Neural progenitor cell (in vitro differentiated cells): ENCODE measurements at regions not wholly inside any gene's neighbourhood (a gene's known extent, or its start where the extent isn't known, plus 50 kb on each side); places are given as distances from the start of the nearest gene placed in this dataset.

Source experiments
- DNase-seq: peaks from one replicate; pipeline ENCODE4 v3.0.0-alpha.2; 2016; ENCODE audit warnings: low spot score
- H2AFZ ChIP-seq: fragments of 200-600 bp; sonication (generic); replicated peaks from 2 replicates; pipeline ENCODE4 v1.6.1; 2016; ENCODE audit warnings: antibody characterized with exemption
- H3F3A ChIP-seq: fragments of 200-600 bp; sonication (generic); 2 replicates; pipeline ENCODE4 v1.6.1; 2016; ENCODE audit warnings: antibody characterized with exemption, low read depth
- H3K27ac ChIP-seq: fragments of 200-600 bp; sonication (generic); 2 replicates; pipeline ENCODE4 v1.5.1; 2016; ENCODE audit warnings: mild to moderate bottlenecking
- H3K27me3 ChIP-seq: fragments of 200-600 bp; sonication (generic); 2 replicates; pipeline ENCODE4 v1.6.1; 2016; ENCODE audit warnings: mild to moderate bottlenecking, moderate library complexity
- H3K36me3 ChIP-seq: fragments of 200-600 bp; sonication (generic); 2 replicates; pipeline ENCODE4 v1.5.1; 2016
- H3K4me1 ChIP-seq: fragments of 200-600 bp; sonication (generic); 2 replicates; pipeline ENCODE4 v1.6.1; 2016; ENCODE audit warnings: mixed run types
- H3K4me2 ChIP-seq: fragments of 200-600 bp; sonication (generic); 2 replicates; pipeline ENCODE4 v1.6.1; 2016
- H3K4me3 ChIP-seq: fragments of 200-600 bp; sonication (generic); 2 replicates; pipeline ENCODE4 v1.5.1; 2016
- H3K79me2 ChIP-seq: fragments of 200-600 bp; sonication (generic); 2 replicates; pipeline ENCODE4 v1.6.1; 2016; ENCODE audit warnings: low read depth
- H3K9ac ChIP-seq: fragments of 200-600 bp; sonication (generic); 2 replicates; pipeline ENCODE4 v1.6.1; 2016
- H3K9me3 ChIP-seq: fragments of 200-600 bp; sonication (generic); 2 replicates; pipeline ENCODE4 v1.5.1; 2016; ENCODE audit warnings: low read depth
- H4K20me1 ChIP-seq: fragments of 200-600 bp; sonication (generic); 2 replicates; pipeline ENCODE4 v1.6.1; 2016; ENCODE audit warnings: low read depth
- H3K27ac Mint-ChIP-seq: 3 replicates; pipeline ENCODE4 v1.8.0; 2021; ENCODE audit warnings: mixed read lengths
- H3K27me3 Mint-ChIP-seq: 2 replicates; pipeline ENCODE4 v1.8.0; 2022; ENCODE audit warnings: low read depth, mild to moderate bottlenecking, inconsistent platforms, moderate library complexity, mixed read lengths; ENCODE audit not compliant: insufficient read depth
- H3K36me3 Mint-ChIP-seq: 3 replicates; pipeline ENCODE4 v1.8.0; 2021; ENCODE audit warnings: mixed read lengths
- H3K4me1 Mint-ChIP-seq: 3 replicates; pipeline ENCODE4 v1.8.0; 2021; ENCODE audit warnings: mixed read lengths
- H3K4me3 Mint-ChIP-seq: 3 replicates; pipeline ENCODE4 v1.8.0; 2021; ENCODE audit warnings: mild to moderate bottlenecking, moderate library complexity, mixed read lengths
- H3K9me3 Mint-ChIP-seq: 3 replicates; pipeline ENCODE4 v1.8.0; 2020; ENCODE audit warnings: mixed read lengths
- CTCF ChIP-seq: fragments of 200-600 bp; sonication (generic); IDR thresholded peaks from 2 replicates; pipeline ENCODE4 v1.5.1; 2017; ENCODE audit warnings: antibody characterized with exemption, mild to moderate bottlenecking
- EZH2 ChIP-seq: fragments of 200-600 bp; sonication (generic); IDR thresholded peaks from 2 replicates; pipeline ENCODE4 v1.6.1; 2017; ENCODE audit warnings: antibody characterized with exemption, mild to moderate bottlenecking, moderate library complexity
- EZH2phosphoT487 ChIP-seq: fragments of 200-600 bp; sonication (generic); IDR thresholded peaks from 2 replicates; pipeline ENCODE4 v1.6.1; 2017; ENCODE audit warnings: antibody characterized with exemption

GRCh38 chr16:17972460-17972943 lies 364.0 kb downstream of the NPIPA8 start:
- DNase-seq = no peak
- no peaks in the 10 kb centered on the region for H3K36me3 Mint-ChIP-seq
- TF ChIP-seq EZH2phosphoT487 (no peak), EZH2 (no peak), CTCF (no peak)
- H3K4me1 ChIP-seq = no peaks in the 10 kb centered on the region
- H3F3A ChIP-seq = no peaks in the 10 kb centered on the region
- H2AFZ ChIP-seq = no peak overlapping the region
- peaks cover 7% of the 10 kb centered on the region for H3K9me3 Mint-ChIP-seq
- H3K4me2 ChIP-seq = no peak overlapping the region
- H3K4me1 Mint-ChIP-seq = peaks cover 7% of the 10 kb centered on the region
- H3K27ac ChIP-seq = no peak overlapping the region
- H3K4me3 ChIP-seq = no peak overlapping the region
- no peaks in the 10 kb centered on the region for H3K27me3 Mint-ChIP-seq
- H3K9me3 ChIP-seq = no peaks in the 10 kb centered on the region
- no peak overlapping the region for H3K27ac Mint-ChIP-seq
- no peaks in the 10 kb centered on the region for H3K79me2 ChIP-seq
- no peaks in the 10 kb centered on the region for H4K20me1 ChIP-seq
- no peak overlapping the region for H3K4me3 Mint-ChIP-seq
- H3K9ac ChIP-seq = no peak overlapping the region
- no peaks in the 10 kb centered on the region for H3K27me3 ChIP-seq
- H3K36me3 ChIP-seq = no peaks in the 10 kb centered on the region

DNA sequence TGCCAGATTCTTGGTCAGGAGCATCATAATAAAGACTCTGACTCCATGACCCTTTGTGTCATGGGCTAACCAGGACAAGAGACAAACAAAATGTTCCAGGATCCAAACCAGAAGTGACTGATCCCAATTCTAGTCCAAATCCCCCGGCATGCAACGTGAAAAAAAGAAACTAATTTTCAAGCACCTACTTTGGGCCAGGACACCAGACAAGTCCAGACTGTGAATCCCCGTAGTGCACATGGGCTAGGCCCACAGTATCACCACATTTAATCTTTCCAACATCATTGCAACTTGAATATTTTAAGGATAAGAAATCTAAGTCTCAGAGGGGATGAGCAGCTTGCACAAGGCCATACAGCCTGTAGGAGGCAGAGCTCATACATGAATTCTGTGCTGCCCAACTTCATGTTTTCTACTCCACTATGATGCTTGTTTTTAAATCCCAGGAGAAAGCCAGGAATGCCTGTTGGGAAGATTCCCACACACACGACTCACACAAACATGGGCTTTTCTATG lies 365.7 kb downstream of the NPIPA8 start:
- Mint-ChIP-seq H3K27ac (no peak overlapping the region), H3K4me1 (peaks cover 8% of the 10 kb centered on the region), H3K27me3 (no peaks in the 10 kb centered on the region), H3K9me3 (peaks cover 13% of the 10 kb centered on the region), H3K4me3 (no peak overlapping the region), H3K36me3 (no peaks in the 10 kb centered on the region)
- Histone ChIP-seq H3F3A (no peaks in the 10 kb centered on the region), H3K9me3 (no peaks in the 10 kb centered on the region), H3K4me2 (no peak overlapping the region), H3K4me1 (no peaks in the 10 kb centered on the region), H3K27me3 (no peaks in the 10 kb centered on the region), H3K79me2 (no peaks in the 10 kb centered on the region), H3K9ac (no peak overlapping the region), H2AFZ (no peak overlapping the region), H3K36me3 (no peaks in the 10 kb centered on the region), H3K4me3 (no peak overlapping the region), H4K20me1 (no peaks in the 10 kb centered on the region), H3K27ac (no peak overlapping the region)
- DNase-seq = no peak
- no peak for TF ChIP-seq EZH2phosphoT487
- peak; percentile 26 for TF ChIP-seq CTCF

DNA sequence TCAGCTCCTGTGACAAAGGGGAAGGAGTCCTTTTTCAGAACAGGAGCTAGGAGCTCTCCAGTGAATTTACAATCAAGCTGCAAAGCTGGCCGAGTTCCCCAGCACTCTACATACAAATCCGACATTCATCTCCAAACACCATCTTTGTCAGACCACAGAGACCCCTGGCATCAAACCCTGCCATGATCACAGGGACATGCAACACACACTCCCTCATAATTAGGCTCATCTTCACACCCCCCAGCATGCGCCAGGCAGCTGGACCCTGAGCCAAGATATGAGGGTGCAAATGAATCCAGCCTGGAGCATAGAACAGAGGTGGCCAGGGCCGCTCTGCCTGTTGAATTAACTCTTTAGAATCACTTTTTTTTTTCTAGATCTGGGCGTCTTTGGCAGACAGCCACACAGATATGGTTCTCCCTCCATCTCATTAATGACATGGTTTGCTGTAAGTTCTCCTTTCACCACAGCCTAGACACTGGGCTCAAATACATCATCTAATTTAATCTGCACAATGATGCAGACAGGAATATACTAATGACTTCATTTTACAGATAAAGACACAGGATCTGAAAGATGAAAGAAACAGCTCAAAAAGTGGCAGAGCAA lies 366.3 kb downstream of the NPIPA8 start:
- Histone ChIP-seq H3K27ac (no peak overlapping the region), H3K4me2 (no peak overlapping the region), H3K9me3 (no peaks in the 10 kb centered on the region), H2AFZ (no peak overlapping the region), H3K4me3 (no peak overlapping the region), H3K36me3 (no peaks in the 10 kb centered on the region), H4K20me1 (no peaks in the 10 kb centered on the region), H3K79me2 (no peaks in the 10 kb centered on the region), H3F3A (no peaks in the 10 kb centered on the region), H3K9ac (no peak overlapping the region), H3K4me1 (no peaks in the 10 kb centered on the region), H3K27me3 (no peaks in the 10 kb centered on the region)
- Mint-ChIP-seq H3K36me3 (no peaks in the 10 kb centered on the region), H3K27me3 (no peaks in the 10 kb centered on the region), H3K4me3 (no peak overlapping the region), H3K27ac (no peak overlapping the region), H3K9me3 (peaks cover 13% of the 10 kb centered on the region), H3K4me1 (peaks cover 14% of the 10 kb centered on the region)
- no peak for TF ChIP-seq EZH2
- no peak for TF ChIP-seq CTCF
- TF ChIP-seq EZH2phosphoT487 = no peak
- DNase-seq = no peak
